ENCODE measurements at regions not wholly inside any gene's neighbourhood (a gene's known extent, or its start where the extent isn't known, plus 50 kb on each side); places are given as distances from the start of the nearest gene placed in this dataset.

DNA sequence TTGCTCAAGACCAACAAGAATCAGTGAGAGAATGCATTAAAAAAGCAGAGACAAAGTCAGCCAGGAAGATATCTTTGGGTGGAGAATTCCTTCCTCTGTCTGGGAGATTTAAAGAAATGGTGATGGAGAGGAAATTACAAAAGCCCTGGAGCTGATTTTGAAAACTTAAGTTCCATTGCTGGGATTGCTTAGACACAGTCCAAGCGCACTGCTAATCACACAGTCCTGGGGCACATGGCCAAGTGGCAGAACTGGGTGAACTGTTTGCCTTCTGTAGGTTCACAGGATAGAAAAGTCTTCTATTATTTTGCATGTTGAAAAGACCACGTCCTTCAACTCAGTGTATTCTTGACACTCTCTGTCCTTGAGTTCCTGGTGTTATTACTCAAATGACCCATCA is 284.9 kb upstream of the FBXL7 start:
- TF ChIP-seq, protein P1, sequence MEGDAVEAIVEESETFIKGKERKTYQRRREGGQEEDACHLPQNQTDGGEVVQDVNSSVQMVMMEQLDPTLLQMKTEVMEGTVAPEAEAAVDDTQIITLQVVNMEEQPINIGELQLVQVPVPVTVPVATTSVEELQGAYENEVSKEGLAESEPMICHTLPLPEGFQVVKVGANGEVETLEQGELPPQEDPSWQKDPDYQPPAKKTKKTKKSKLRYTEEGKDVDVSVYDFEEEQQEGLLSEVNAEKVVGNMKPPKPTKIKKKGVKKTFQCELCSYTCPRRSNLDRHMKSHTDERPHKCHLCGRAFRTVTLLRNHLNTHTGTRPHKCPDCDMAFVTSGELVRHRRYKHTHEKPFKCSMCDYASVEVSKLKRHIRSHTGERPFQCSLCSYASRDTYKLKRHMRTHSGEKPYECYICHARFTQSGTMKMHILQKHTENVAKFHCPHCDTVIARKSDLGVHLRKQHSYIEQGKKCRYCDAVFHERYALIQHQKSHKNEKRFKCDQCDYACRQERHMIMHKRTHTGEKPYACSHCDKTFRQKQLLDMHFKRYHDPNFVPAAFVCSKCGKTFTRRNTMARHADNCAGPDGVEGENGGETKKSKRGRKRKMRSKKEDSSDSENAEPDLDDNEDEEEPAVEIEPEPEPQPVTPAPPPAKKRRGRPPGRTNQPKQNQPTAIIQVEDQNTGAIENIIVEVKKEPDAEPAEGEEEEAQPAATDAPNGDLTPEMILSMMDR (IDR thresholded peaks at IDR 0.05): no peak
- TF ChIP-seq POLR2A (IDR thresholded peaks at IDR 0.05): no peak
- TF ChIP-seq POLR2AphosphoS5 (IDR thresholded peaks at IDR 0.05): no peak
- no peak for TF ChIP-seq EP300 (IDR thresholded peaks at IDR 0.05)

All from sigmoid colon (tissue), 4 donors.